ENCODE measurements at regions not wholly inside any gene's neighbourhood (a gene's known extent, or its start where the extent isn't known, plus 50 kb on each side); places are given as distances from the start of the nearest gene placed in this dataset.

GRCh38 chr13:22357132-22357531 is 686.3 kb downstream of the FGF9 start:
- TF ChIP-seq, protein P1, sequence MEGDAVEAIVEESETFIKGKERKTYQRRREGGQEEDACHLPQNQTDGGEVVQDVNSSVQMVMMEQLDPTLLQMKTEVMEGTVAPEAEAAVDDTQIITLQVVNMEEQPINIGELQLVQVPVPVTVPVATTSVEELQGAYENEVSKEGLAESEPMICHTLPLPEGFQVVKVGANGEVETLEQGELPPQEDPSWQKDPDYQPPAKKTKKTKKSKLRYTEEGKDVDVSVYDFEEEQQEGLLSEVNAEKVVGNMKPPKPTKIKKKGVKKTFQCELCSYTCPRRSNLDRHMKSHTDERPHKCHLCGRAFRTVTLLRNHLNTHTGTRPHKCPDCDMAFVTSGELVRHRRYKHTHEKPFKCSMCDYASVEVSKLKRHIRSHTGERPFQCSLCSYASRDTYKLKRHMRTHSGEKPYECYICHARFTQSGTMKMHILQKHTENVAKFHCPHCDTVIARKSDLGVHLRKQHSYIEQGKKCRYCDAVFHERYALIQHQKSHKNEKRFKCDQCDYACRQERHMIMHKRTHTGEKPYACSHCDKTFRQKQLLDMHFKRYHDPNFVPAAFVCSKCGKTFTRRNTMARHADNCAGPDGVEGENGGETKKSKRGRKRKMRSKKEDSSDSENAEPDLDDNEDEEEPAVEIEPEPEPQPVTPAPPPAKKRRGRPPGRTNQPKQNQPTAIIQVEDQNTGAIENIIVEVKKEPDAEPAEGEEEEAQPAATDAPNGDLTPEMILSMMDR (IDR thresholded peaks at IDR 0.05; ENCODE audit: low read depth, low read length), result no peak

DNA sequence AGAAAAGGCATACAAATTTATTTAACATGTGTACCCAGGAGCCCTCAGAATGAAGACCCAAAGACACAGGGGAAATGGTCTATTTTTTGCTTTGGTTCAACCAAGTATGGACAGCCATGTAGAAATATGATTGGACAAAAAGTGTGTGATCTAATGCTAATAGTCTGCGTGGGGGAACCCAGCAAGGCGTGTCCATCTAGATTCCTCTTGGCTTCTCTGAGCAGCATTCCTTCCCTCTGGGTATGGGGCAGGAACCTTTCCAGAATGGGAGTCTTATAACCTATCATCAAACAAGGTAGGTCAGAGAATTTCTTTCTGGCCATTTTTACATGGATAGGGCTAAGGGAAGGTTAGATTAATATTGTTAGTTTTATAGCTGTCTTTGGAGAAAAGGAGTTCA is 698.2 kb downstream of the FGF9 start:
- TF ChIP-seq, protein P1 (IDR thresholded peaks at IDR 0.05; ENCODE audit: low read depth, low read length), result no peak
- no peak overlapping the region for H3K4me3 ChIP-seq (ENCODE audit: low read depth, low read length)

More at GRCh38 chr13:22357132-22357531, 686.3 kb downstream of the FGF9 start:
- no peak overlapping the region for H3K4me3 ChIP-seq (ENCODE audit: low read depth, low read length)

DNA sequence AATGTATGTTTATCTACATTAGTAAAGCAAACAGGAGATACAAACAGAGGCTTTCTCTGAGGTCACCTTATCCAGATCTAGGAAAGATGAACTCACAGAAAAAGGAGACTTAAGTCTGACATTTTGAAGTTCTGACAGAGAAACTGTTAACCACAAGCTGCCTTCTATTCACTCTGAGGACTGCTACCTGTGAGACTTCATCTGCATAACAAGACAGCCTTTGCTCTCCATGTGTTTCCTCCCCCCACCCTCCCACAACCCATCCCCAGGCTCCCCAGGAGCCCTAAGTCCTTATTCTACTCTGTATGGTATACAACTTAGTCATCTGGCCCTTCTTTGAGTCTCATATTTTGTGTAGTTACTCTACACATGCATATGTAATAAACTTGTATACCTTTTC is 699.0 kb downstream of the FGF9 start:
- H3K4me3 ChIP-seq (ENCODE audit: low read depth, low read length), result no peak overlapping the region

DNA sequence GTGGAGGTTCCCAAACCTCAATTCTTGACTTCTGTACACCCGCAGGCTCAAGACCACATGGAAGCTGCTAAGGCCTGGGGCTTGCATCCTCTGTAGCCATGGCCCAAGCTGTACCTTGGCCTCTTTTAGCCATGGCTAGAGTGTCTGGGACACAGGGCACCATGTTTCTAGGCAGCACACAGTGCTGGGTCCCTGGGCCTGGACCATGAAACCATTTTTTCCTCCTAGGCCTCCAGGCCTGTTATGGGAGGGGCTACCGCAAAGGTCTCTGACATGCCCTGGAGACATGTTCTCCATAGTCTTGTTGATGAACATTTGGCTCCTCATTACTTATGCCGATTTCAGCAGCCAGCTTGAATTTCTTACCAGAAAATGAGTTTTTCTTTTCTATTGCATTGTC is 701.4 kb downstream of the FGF9 start:
- no peak overlapping the region for H3K4me3 ChIP-seq (ENCODE audit: low read depth, low read length)
- TF ChIP-seq, protein P1 (IDR thresholded peaks at IDR 0.05; ENCODE audit: low read depth, low read length), result no peak

More for the DNA sequence above, 699.0 kb downstream of the FGF9 start:
- TF ChIP-seq, protein P1 (IDR thresholded peaks at IDR 0.05; ENCODE audit: low read depth, low read length), result no peak

DNA sequence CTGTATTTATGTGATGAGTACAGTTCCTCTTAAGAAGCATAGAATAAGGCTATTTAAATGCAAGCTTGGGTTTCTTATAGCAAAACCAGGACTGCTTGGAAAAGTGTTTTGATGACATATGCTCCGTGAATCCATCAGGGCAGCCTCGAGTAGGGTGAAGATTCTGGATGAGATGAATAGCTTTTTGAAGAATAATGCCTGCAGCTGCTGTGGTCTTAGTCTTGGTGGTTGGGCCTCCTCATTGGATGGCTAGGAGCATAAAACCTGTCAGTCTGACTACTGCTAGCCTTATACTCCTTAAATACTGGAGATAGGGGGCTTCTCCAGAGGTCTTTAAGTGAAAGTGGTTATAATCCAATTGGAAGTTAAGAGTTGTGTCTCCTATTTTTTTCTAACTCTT is 704.3 kb downstream of the FGF9 start:
- TF ChIP-seq, protein P1 (IDR thresholded peaks at IDR 0.05; ENCODE audit: low read depth, low read length), result no peak
- no peak overlapping the region for H3K4me3 ChIP-seq (ENCODE audit: low read depth, low read length)

DNA sequence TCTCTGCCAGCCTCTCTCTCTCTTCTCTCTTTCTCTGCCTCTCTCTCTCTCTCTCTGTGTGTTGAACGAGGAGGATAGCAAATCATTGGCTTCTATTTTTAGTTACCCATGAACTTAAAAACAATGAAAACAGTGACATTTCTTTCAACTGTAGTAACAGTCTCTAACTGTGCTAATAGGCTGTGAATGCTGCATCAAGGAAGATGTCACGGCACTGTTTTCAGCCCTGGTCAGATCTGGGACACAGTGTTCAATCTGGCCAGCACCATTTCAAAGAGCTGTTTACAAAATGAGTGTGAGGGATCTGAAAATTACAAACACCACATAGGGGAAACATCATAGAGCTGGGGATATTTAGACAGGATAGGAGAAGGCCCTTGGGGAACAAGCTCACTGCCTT is 717.0 kb downstream of the FGF9 start:
- H3K4me3 ChIP-seq (ENCODE audit: low read depth, low read length), result no peak overlapping the region
- TF ChIP-seq, protein P1 (IDR thresholded peaks at IDR 0.05; ENCODE audit: low read depth, low read length), result no peak

DNA sequence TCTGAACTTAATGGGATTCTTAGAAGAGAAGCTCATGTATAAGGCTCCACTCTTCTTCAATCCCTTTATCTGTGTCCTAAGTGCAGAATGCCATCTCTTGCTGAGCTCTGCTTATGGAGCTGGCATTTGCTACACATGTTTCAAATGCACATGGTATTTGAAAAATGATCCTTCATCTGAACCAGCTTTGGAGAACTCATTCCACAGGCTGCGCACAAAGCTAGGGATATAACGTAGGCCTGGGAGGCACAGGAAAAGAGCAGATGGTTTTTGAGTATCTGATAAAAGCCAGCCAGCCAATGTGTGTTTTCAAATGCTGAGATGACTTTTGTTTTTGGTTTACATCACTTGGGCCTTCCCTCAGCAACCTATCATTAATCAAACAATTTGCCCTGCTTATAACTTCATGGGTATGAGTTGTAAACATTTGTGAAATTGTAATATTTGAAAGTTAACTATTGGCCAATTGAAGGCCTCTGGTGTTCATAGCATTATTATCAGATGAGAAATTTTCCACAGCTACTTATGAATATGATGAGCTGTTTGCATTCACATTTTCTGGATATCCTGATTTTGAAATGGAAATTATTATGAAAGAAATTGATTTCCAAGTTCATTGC is 729.0 kb downstream of the FGF9 start:
- TF ChIP-seq, protein P1 (IDR thresholded peaks at IDR 0.05; ENCODE audit: low read depth, low read length), result no peak
- H3K4me3 ChIP-seq (ENCODE audit: low read depth, low read length), result no peak overlapping the region

All from WI38 (cell line).